Activated T-cell treated with anti-CD3 and anti-CD28 coated beads for 1 hour (primary cell): ENCODE measurements at regions not wholly inside any gene's neighbourhood (a gene's known extent, or its start where the extent isn't known, plus 50 kb on each side); places are given as distances from the start of the nearest gene placed in this dataset.

Experiments used
- DNase-seq: peaks from one replicate; pipeline ENCODE4 v3.0.0-alpha.2; 2020; ENCODE audit warnings: low read depth

GRCh38 chr10:3723766-3724165 is 61.2 kb downstream of the KLF6 start:
- no peak for DNase-seq

GRCh38 chr10:3720228-3721019 is 64.6 kb downstream of the KLF6 start:
- no peak for DNase-seq

- no peak for DNase-seq
Observed at GRCh38 chr10:3719024-3719843, 65.8 kb downstream of the KLF6 start.

- DNase-seq = no peak
Observed at GRCh38 chr10:3716093-3716492, 68.9 kb downstream of the KLF6 start.

GRCh38 chr10:3714967-3715366 is 70.0 kb downstream of the KLF6 start:
- DNase-seq = no peak

GRCh38 chr10:3714531-3714930 is 70.5 kb downstream of the KLF6 start:
- DNase-seq = no peak

GRCh38 chr10:3712707-3713106 is 72.3 kb downstream of the KLF6 start:
- DNase-seq = no peak

- DNase-seq = no peak
Observed at GRCh38 chr10:3711918-3712317, 73.1 kb downstream of the KLF6 start.

- no peak for DNase-seq
Observed at GRCh38 chr10:3710764-3711163, 74.2 kb downstream of the KLF6 start.

- DNase-seq = no peak
Observed at GRCh38 chr10:3709456-3710060, 75.5 kb downstream of the KLF6 start.

- DNase-seq = no peak
Observed at GRCh38 chr10:3708852-3709251, 76.2 kb downstream of the KLF6 start.

GRCh38 chr10:3704565-3705325 is 80.3 kb downstream of the KLF6 start:
- no peak for DNase-seq

- no peak for DNase-seq
Observed at GRCh38 chr10:3702569-3702968, 82.4 kb downstream of the KLF6 start.

GRCh38 chr10:3702056-3702546 is 82.9 kb downstream of the KLF6 start:
- DNase-seq = no peak

GRCh38 chr10:3701491-3701890 is 83.5 kb downstream of the KLF6 start:
- no peak for DNase-seq

GRCh38 chr10:3700531-3701076 is 84.4 kb downstream of the KLF6 start:
- DNase-seq = no peak

- DNase-seq = no peak
Observed at GRCh38 chr10:3699916-3700315, 85.1 kb downstream of the KLF6 start.

- no peak for DNase-seq
Observed at GRCh38 chr10:3698312-3698711, 86.7 kb downstream of the KLF6 start.

GRCh38 chr10:3693698-3694080 is 91.3 kb downstream of the KLF6 start:
- DNase-seq = no peak

GRCh38 chr10:3693022-3693697 is 91.8 kb downstream of the KLF6 start:
- DNase-seq = no peak

GRCh38 chr10:3692387-3692999 is 92.5 kb downstream of the KLF6 start:
- DNase-seq = no peak
